Mesenchymal stem cell (in vitro differentiated cells and primary cell): ENCODE measurements at regions not wholly inside any gene's neighbourhood (a gene's known extent, or its start where the extent isn't known, plus 50 kb on each side); places are given as distances from the start of the nearest gene placed in this dataset.

ENCODE experiments used
- DNase-seq: peaks from one replicate; pipeline ENCODE4 v3.0.0-alpha.2; 2013
- H2AFZ ChIP-seq: one replicate; pipeline ENCODE4 v1.6.1; 2013; ENCODE audit warnings: low read depth, mild to moderate bottlenecking, control low read depth, inconsistent platforms, low read length, moderate library complexity
- H2AK5ac ChIP-seq: 2 replicates; pipeline ENCODE4 v1.6.1; 2013; ENCODE audit warnings: low read length, moderate library complexity, mild to moderate bottlenecking, inconsistent platforms; ENCODE audit not compliant: severe bottlenecking
- H2BK120ac ChIP-seq: one replicate; pipeline ENCODE4 v1.6.1; 2013; ENCODE audit warnings: low read depth, mild to moderate bottlenecking, inconsistent platforms, low read length, moderate library complexity
- H2BK12ac ChIP-seq, 2 experiments: one replicate each; pipeline ENCODE4 v1.6.1; 2013; ENCODE audit warnings: inconsistent platforms in 2 of 2, low read length in 2 of 2, mild to moderate bottlenecking in 2 of 2, moderate library complexity in 2 of 2, control low read depth in 1 of 2
- H2BK15ac ChIP-seq: one replicate; pipeline ENCODE4 v1.6.1; 2013; ENCODE audit warnings: mild to moderate bottlenecking, low read depth, inconsistent platforms; ENCODE audit not compliant: poor library complexity, severe bottlenecking
- H2BK5ac ChIP-seq: 2 replicates; pipeline ENCODE4 v1.6.1; 2013; ENCODE audit warnings: low read depth, mild to moderate bottlenecking, low read length, control low read depth, inconsistent platforms; ENCODE audit not compliant: poor library complexity, severe bottlenecking
- H3K14ac ChIP-seq, 2 experiments: one replicate each; pipeline ENCODE4 v1.6.1; 2013; ENCODE audit warnings: inconsistent platforms in 2 of 2, low read length in 2 of 2, control low read depth in 1 of 2, mild to moderate bottlenecking in 1 of 2, moderate library complexity in 1 of 2
- H3K18ac ChIP-seq, 2 experiments: one replicate each; pipeline ENCODE4 v1.6.1; 2013; ENCODE audit warnings: inconsistent platforms in 2 of 2, low read length in 2 of 2, control low read depth in 1 of 2, low read depth in 1 of 2, mild to moderate bottlenecking in 1 of 2
- H3K23ac ChIP-seq, 2 experiments: one replicate each; pipeline ENCODE4 v1.6.1; 2013; ENCODE audit warnings: inconsistent platforms in 2 of 2, low read length in 2 of 2, mild to moderate bottlenecking in 2 of 2, moderate library complexity in 2 of 2, control low read depth in 1 of 2
- H3K27ac ChIP-seq: 2 replicates; pipeline ENCODE4 v1.5.1; 2013; ENCODE audit warnings: mild to moderate bottlenecking, moderate library complexity, low read length, control low read depth, inconsistent platforms; ENCODE audit not compliant: poor library complexity, severe bottlenecking
- H3K27me3 ChIP-seq, 2 experiments: 2 replicates each; pipeline versions ENCODE4 v1.6.1 to v1.7.0; 2013; ENCODE audit warnings: low read length in 2 of 2, mild to moderate bottlenecking in 2 of 2, moderate library complexity in 2 of 2, control low read depth in 1 of 2, inconsistent platforms in 1 of 2; ENCODE audit not compliant: control insufficient read depth in 1 of 2, insufficient read depth in 1 of 2
- H3K36me3 ChIP-seq, 2 experiments: 2 replicates each; pipeline versions ENCODE4 v1.6.1 to v1.7.0; 2013; ENCODE audit warnings: low read length in 2 of 2, control low read depth in 1 of 2, inconsistent platforms in 1 of 2, low read depth in 1 of 2, mild to moderate bottlenecking in 1 of 2; ENCODE audit not compliant: insufficient read depth in 2 of 2, control insufficient read depth in 1 of 2
- H3K4ac ChIP-seq, 2 experiments: one replicate each; pipeline ENCODE4 v1.6.1; 2013; ENCODE audit warnings: inconsistent platforms in 2 of 2, low read length in 2 of 2, mild to moderate bottlenecking in 2 of 2, moderate library complexity in 2 of 2, control low read depth in 1 of 2, low read depth in 1 of 2
- H3K4me1 ChIP-seq: 2 replicates; pipeline ENCODE4 v1.6.1; 2013; ENCODE audit warnings: low read depth, low read length, control low read depth; ENCODE audit not compliant: control insufficient read depth, insufficient read depth
- H3K4me2 ChIP-seq: 2 replicates; pipeline ENCODE4 v1.6.1; 2013; ENCODE audit warnings: low read length, mild to moderate bottlenecking, inconsistent platforms; ENCODE audit not compliant: poor library complexity, severe bottlenecking
- H3K4me3 ChIP-seq, 2 experiments: 2 replicates each; pipeline versions ENCODE4 v1.5.1 to v1.7.0; 2013; ENCODE audit warnings: low read length in 2 of 2, mild to moderate bottlenecking in 2 of 2, control low read depth in 1 of 2, low read depth in 1 of 2; ENCODE audit not compliant: insufficient read depth in 1 of 2
- H3K79me1 ChIP-seq: replicated peaks from 2 replicates; pipeline ENCODE4 v1.6.1; 2013; ENCODE audit warnings: mild to moderate bottlenecking, control low read depth, low read length, inconsistent platforms; ENCODE audit not compliant: poor library complexity, severe bottlenecking
- H3K9ac ChIP-seq: 2 replicates; pipeline ENCODE4 v1.7.0; 2013; ENCODE audit warnings: mild to moderate bottlenecking, low read length, moderate library complexity
- H3K9me3 ChIP-seq: 2 replicates; pipeline ENCODE4 v1.7.0; 2013; ENCODE audit warnings: mild to moderate bottlenecking, low read length; ENCODE audit not compliant: control insufficient read depth
- H4K8ac ChIP-seq: one replicate; pipeline ENCODE4 v1.6.1; 2013; ENCODE audit warnings: inconsistent platforms, mild to moderate bottlenecking, low read length, moderate library complexity
- H4K91ac ChIP-seq: one replicate; pipeline ENCODE4 v1.6.1; 2013; ENCODE audit warnings: mild to moderate bottlenecking, low read length, inconsistent platforms
- WGBS: methylation state at CpG from one replicate; pipeline ENCODE4 v1.1.7; 2013; ENCODE audit warnings: mixed read lengths; 5-methylcytosine and 5-hydroxymethylcytosine counted together

GRCh38 chr10:83617692-83618545, 521.4 kb upstream of the GHITM start:
- Histone ChIP-seq H2AK5ac (no peak overlapping the region), H2BK12ac (no peak overlapping the region), H3K4me3 (no peak overlapping the region), H2AFZ (no peak overlapping the region), H4K91ac (no peak overlapping the region), H3K27ac (peak overlapping the region; percentile 48), H3K23ac (no peak overlapping the region), H3K4me1 (no peaks in the 10 kb centered on the region), H3K4me2 (no peak overlapping the region), H4K8ac (no peak overlapping the region), H2BK120ac (no peak overlapping the region), H3K9ac (no peak overlapping the region), H3K18ac (peak overlapping the region in 1 of 2 experiments; percentile 81), H2BK15ac (no peak overlapping the region), H3K14ac (no peak overlapping the region), H3K79me1 (no peaks in the 10 kb centered on the region), H3K36me3 (no peaks in the 10 kb centered on the region), H3K9me3 (no peaks in the 10 kb centered on the region), H3K27me3 (no peaks in the 10 kb centered on the region), H3K4ac (peak overlapping the region in 1 of 2 experiments; percentile 58), H2BK5ac (no peak overlapping the region)
- DNase-seq: peak; percentile 10
- WGBS: 69% methylated on average over 4 of the region's 5 CpGs

- Histone ChIP-seq H3K36me3 (no peaks in the 10 kb centered on the region), H4K8ac (no peak overlapping the region), H3K4me3 (no peak overlapping the region), H3K4me1 (no peaks in the 10 kb centered on the region), H3K27ac (no peak overlapping the region), H2AFZ (no peak overlapping the region), H3K9ac (no peak overlapping the region), H3K4ac (no peak overlapping the region), H3K27me3 (no peaks in the 10 kb centered on the region), H2BK120ac (no peak overlapping the region), H3K79me1 (no peaks in the 10 kb centered on the region), H3K18ac (no peak overlapping the region), H3K9me3 (no peaks in the 10 kb centered on the region), H2AK5ac (no peak overlapping the region), H4K91ac (no peak overlapping the region), H3K23ac (no peak overlapping the region), H3K14ac (no peak overlapping the region), H2BK15ac (no peak overlapping the region), H3K4me2 (no peak overlapping the region), H2BK12ac (no peak overlapping the region), H2BK5ac (no peak overlapping the region)
- peak; percentile 56 for DNase-seq
- 11% methylated on average over 3 of the region's 5 CpGs for WGBS
Measured at GRCh38 chr10:83625831-83626360, 513.4 kb upstream of the GHITM start.

GRCh38 chr10:83632701-83633100, 506.6 kb upstream of the GHITM start:
- no peaks in the 10 kb centered on the region for H3K79me1 ChIP-seq
- no peak overlapping the region for H3K27ac ChIP-seq
- no peak overlapping the region for H4K91ac ChIP-seq
- H3K23ac ChIP-seq: no peak overlapping the region
- H2BK15ac ChIP-seq: no peak overlapping the region
- H3K4me3 ChIP-seq: no peak overlapping the region
- no peak overlapping the region for H3K18ac ChIP-seq
- H3K9ac ChIP-seq: no peak overlapping the region
- no peak overlapping the region for H2AFZ ChIP-seq
- no peak for DNase-seq
- H3K14ac ChIP-seq: no peak overlapping the region
- no peak overlapping the region for H2AK5ac ChIP-seq
- no peaks in the 10 kb centered on the region for H3K36me3 ChIP-seq
- H3K4me1 ChIP-seq: no peaks in the 10 kb centered on the region
- no peak overlapping the region for H3K4ac ChIP-seq
- H2BK120ac ChIP-seq: no peak overlapping the region
- H2BK5ac ChIP-seq: no peak overlapping the region
- no peak overlapping the region for H3K4me2 ChIP-seq
- H2BK12ac ChIP-seq: no peak overlapping the region
- no peak overlapping the region for H4K8ac ChIP-seq
- no peaks in the 10 kb centered on the region for H3K9me3 ChIP-seq
- no peaks in the 10 kb centered on the region for H3K27me3 ChIP-seq

GRCh38 chr10:83633547-83633946, 505.8 kb upstream of the GHITM start:
- H2AFZ ChIP-seq: no peak overlapping the region
- no peak overlapping the region for H4K91ac ChIP-seq
- no peak overlapping the region for H3K9ac ChIP-seq
- no peaks in the 10 kb centered on the region for H3K36me3 ChIP-seq
- 91% methylated on average over 4 of the region's 4 CpGs for WGBS
- no peak overlapping the region for H2BK120ac ChIP-seq
- no peak overlapping the region for H2BK12ac ChIP-seq
- H4K8ac ChIP-seq: no peak overlapping the region
- no peaks in the 10 kb centered on the region for H3K27me3 ChIP-seq
- H2BK5ac ChIP-seq: no peak overlapping the region
- no peak overlapping the region for H2BK15ac ChIP-seq
- no peaks in the 10 kb centered on the region for H3K79me1 ChIP-seq
- no peak overlapping the region for H3K18ac ChIP-seq
- no peak overlapping the region for H3K23ac ChIP-seq
- no peak overlapping the region for H3K4me3 ChIP-seq
- H3K27ac ChIP-seq: no peak overlapping the region
- no peak overlapping the region for H3K4me2 ChIP-seq
- H3K9me3 ChIP-seq: no peaks in the 10 kb centered on the region
- no peak overlapping the region for H2AK5ac ChIP-seq
- no peak overlapping the region for H3K14ac ChIP-seq
- DNase-seq: no peak
- no peak overlapping the region for H3K4ac ChIP-seq
- H3K4me1 ChIP-seq: no peaks in the 10 kb centered on the region
